Hepatocyte (in vitro differentiated cells): ENCODE measurements at regions not wholly inside any gene's neighbourhood (a gene's known extent, or its start where the extent isn't known, plus 50 kb on each side); places are given as distances from the start of the nearest gene placed in this dataset.

ENCODE experiments used
- CTCF ChIP-seq: fragments of 200-600 bp; sonication (generic); IDR thresholded peaks from 2 replicates; pipeline ENCODE4 v1.5.1; 2016; ENCODE audit warnings: antibody characterized with exemption, mild to moderate bottlenecking; ENCODE audit not compliant: poor library complexity
- EZH2phosphoT487 ChIP-seq: fragments of 200-600 bp; sonication (generic); IDR thresholded peaks from one replicate; pipeline ENCODE4 v1.6.1; 2018; ENCODE audit warnings: antibody characterized with exemption, mild to moderate bottlenecking, low read depth, moderate library complexity; ENCODE audit not compliant: unreplicated experiment, severe bottlenecking

DNA sequence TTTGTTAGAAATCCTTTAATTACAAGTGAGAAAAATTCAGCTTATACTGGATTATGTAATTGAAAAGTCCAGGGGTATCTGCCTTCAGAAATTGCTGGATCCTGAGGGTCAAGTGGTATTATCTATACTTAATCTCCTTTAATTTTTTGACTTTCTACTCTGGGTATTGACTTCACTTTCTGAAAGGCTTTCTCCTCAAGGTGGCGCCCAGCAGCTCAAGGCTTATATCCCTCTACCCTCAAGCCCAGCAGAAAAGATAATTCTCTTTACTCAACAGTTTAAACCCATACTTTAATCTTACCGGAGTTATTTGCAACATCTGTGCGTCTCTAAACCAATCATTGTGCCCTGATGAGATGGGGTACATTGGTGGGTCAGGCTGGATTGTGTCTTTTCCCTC is 129.5 kb downstream of the LARP7 start:
- peak; percentile 54 for TF ChIP-seq CTCF
- no peak for TF ChIP-seq EZH2phosphoT487
